ENCODE measurements at regions not wholly inside any gene's neighbourhood (a gene's known extent, or its start where the extent isn't known, plus 50 kb on each side); places are given as distances from the start of the nearest gene placed in this dataset.
"Not testable (repeated sequence)": the region's sequence is repeated elsewhere in the genome, so short reads cannot be mapped to it uniquely, and the experiment has no call there.

DNA sequence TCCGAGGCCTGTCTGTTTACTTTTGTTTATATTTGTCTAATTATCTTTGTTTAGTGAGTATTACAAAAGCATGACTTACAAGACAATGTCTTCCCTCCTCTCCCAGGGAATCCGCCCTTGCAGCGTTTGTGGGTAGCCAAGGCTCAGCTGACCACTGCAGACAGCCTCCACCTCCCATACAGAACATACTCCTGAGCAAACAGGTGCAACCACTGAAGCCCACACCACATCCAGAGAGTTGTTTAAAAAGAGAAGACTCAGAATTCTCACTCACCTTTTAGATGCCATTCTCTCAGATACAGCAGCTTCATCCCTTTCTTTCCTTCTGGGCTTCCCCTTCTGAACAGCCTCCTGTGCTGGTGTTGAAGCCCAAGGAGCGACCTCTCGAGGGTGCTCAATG lies 103.5 kb upstream of the TMPRSS2 start:
- Histone ChIP-seq H3K9me3 (ENCODE audit: control insufficient read depth, insufficient read depth, low read length) (no peaks in the 10 kb centered on the region), H3K9ac (ENCODE audit: low read depth, low read length) (no peak overlapping the region), H3K36me3 (ENCODE audit: insufficient read depth, low read length) (no peaks in the 10 kb centered on the region), H3K4me1 (ENCODE audit: insufficient read depth, low read length) (peaks cover 13% of the 10 kb centered on the region; the same call in 1 of the 2 replicates)

DNA sequence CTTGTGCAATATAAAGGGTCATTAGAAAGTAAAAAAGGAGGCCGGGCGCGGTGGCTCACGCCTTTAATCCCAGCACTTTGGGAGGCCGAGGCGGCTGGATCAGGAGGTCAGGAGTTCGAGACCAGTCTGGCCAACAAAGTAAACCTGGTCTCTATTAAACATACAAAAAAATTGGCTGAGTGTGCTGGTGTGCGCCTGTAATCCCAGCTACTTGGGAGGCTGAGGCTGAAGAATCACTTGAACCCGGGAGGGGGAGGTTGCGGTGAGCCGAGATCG lies 102.8 kb upstream of the TMPRSS2 start:
- H3K9me3 ChIP-seq (ENCODE audit: control insufficient read depth, insufficient read depth, low read length); H3K36me3 ChIP-seq (ENCODE audit: insufficient read depth, low read length); H3K9ac ChIP-seq (ENCODE audit: low read depth, low read length): not testable (repeated sequence)
- peaks cover 13% of the 10 kb centered on the region; the same call in 1 of the 2 replicates for H3K4me1 ChIP-seq (ENCODE audit: insufficient read depth, low read length)

DNA sequence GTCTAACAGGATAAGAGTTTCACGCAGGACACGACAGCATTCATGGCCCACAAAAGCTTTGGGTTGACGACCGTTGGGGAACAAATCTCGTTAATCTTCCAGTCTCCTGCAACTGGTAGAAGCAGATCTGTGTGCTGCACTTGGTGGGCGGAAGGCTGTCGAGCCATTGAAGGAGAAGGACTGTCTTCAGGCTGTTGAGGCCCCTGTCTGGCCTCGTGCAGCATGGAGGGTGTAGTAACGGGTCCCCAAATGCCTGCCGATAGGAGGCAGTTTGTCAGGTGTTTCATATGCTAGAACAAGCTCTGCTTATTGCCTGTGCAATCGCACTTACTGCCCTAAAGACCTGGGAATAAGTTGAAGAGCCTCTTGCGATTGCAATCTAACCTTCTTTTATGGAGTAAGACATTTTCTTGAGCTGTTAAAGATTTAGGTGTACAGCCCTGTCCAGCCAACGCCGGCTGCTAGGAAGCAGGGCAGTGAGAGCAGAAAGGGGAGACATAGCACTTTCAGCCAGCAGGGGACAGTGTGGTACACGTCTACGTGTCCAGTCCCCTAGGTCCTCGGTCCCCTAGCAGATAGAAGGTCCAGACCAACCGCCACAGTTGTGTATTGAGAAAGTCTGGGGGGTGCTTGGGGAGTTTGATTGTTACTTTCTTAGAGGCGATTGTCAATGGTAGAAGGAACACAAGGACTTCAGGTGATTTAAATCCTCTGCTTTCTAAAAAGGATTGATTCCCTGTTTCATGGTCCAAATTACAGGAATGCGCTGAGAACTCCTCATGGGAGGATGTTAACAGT lies 102.3 kb upstream of the TMPRSS2 start:
- no peak overlapping the region for H3K9ac ChIP-seq (ENCODE audit: low read depth, low read length)
- no peaks in the 10 kb centered on the region for H3K36me3 ChIP-seq (ENCODE audit: insufficient read depth, low read length)
- H3K4me1 ChIP-seq (ENCODE audit: insufficient read depth, low read length) = peaks cover 13% of the 10 kb centered on the region; the same call in 1 of the 2 replicates
- H3K9me3 ChIP-seq (ENCODE audit: control insufficient read depth, insufficient read depth, low read length) = no peaks in the 10 kb centered on the region

DNA sequence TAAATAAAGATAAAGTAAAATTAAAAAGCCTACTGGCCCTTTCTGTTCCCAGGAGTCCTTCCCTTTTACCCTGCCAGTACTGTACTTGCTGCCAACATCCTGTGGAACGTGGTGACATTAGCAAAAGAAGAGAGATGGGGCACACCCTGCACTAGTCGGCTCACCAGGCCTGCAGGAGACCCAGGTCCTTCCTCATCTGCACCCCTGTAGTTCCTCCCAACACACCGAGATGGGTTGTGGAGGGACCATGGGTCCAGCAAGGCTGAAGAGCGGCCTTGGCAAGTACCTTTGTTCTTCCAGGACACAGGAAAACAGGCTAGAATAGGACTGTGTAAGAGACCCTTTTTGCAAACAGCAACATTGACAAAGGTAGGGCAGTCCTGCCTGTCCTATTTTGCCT lies 98.7 kb upstream of the TMPRSS2 start:
- H3K4me1 ChIP-seq (ENCODE audit: insufficient read depth, low read length) = peaks cover 7% of the 10 kb centered on the region; the same call in 1 of the 2 replicates
- no peak overlapping the region for H3K9ac ChIP-seq (ENCODE audit: low read depth, low read length)
- no peaks in the 10 kb centered on the region for H3K9me3 ChIP-seq (ENCODE audit: control insufficient read depth, insufficient read depth, low read length)
- no peaks in the 10 kb centered on the region for H3K36me3 ChIP-seq (ENCODE audit: insufficient read depth, low read length)

DNA sequence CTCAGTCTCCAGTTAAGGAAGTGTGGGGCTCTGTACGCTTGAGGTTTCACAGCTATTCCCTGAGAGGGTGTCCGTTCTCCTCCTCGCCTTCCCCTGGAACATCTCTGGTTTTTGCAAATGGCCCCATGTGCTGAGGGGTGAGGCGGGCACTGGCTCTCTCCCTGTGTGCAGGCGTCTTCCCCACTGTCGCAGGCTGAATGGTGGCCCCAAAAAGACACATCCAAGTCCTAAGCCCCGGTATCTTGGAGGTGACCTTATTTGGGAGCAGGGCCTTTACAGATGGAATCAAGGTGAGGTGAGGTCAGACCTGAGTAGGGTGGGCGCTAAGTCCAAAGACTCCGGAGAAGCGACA lies 98.0 kb upstream of the TMPRSS2 start:
- Histone ChIP-seq H3K4me1 (ENCODE audit: insufficient read depth, low read length) (peaks cover 7% of the 10 kb centered on the region; the same call in 1 of the 2 replicates), H3K36me3 (ENCODE audit: insufficient read depth, low read length) (no peaks in the 10 kb centered on the region), H3K9ac (ENCODE audit: low read depth, low read length) (no peak overlapping the region), H3K9me3 (ENCODE audit: control insufficient read depth, insufficient read depth, low read length) (no peaks in the 10 kb centered on the region)

DNA sequence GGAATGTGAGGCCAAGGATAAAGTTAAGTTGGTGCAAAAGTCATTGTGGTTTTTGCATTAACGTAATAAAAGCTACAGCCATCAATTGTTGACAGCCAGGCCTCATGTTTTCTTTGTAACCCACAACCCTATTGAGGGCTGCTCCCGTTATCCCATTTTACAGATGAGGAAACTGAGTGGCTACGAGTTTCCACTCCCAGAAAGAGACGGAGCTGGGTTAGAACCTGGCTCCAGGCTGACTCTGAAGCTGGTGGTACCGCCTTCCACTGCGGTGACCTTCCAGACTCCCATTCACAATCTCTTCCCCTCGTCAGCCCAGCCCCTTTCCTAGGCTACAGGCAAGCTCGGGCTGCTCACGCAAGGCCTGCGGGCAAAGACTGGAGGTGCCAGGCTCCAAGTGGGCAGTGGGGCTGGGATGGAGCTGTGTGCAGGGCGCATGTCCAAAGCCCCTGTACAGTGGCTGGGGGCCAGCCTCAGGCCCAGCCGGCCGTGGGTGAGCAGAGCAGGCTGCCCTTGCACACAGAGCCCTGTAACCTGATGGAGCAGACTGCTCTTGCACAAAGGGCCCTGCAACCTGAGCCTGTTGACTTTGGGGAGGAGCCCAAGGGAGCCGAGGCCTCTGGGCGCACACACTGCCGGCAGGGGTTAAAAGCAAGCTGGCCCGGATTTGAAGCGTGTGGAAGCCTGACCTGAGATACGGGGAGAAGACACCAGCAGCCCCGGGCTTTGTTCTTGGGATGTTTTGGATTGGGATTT lies 97.4 kb upstream of the TMPRSS2 start:
- H3K9ac ChIP-seq (ENCODE audit: low read depth, low read length) = no peak overlapping the region
- no peaks in the 10 kb centered on the region for H3K9me3 ChIP-seq (ENCODE audit: control insufficient read depth, insufficient read depth, low read length)
- no peaks in the 10 kb centered on the region for H3K36me3 ChIP-seq (ENCODE audit: insufficient read depth, low read length)
- H3K4me1 ChIP-seq (ENCODE audit: insufficient read depth, low read length) = peaks cover 7% of the 10 kb centered on the region; the same call in 1 of the 2 replicates

DNA sequence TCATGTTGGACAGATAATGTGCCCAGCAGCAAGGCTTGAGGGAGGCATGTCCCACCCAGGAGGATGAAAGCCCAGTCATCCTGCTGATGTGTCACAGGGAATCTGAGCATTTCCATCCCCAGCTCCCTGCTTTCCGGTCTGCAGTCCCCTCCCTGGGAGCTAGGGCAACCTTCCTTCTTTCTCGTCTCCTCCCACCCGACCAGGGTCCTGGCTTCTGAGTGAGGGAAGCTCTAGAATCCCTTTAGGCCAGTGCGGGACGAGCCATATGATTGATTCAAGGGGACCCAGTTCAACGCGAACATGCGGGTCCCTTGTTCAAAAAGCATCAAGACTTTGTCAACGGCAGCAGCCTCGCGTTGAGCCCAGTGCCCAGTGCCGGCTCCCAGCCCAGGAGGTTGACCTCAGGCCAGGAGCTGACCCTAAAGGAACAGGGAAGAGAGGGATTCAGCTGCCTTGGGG lies 96.7 kb upstream of the TMPRSS2 start:
- Histone ChIP-seq H3K4me1 (ENCODE audit: insufficient read depth, low read length) (peaks cover 7% of the 10 kb centered on the region; the same call in 1 of the 2 replicates), H3K36me3 (ENCODE audit: insufficient read depth, low read length) (no peaks in the 10 kb centered on the region), H3K9me3 (ENCODE audit: control insufficient read depth, insufficient read depth, low read length) (no peaks in the 10 kb centered on the region), H3K9ac (ENCODE audit: low read depth, low read length) (no peak overlapping the region)

DNA sequence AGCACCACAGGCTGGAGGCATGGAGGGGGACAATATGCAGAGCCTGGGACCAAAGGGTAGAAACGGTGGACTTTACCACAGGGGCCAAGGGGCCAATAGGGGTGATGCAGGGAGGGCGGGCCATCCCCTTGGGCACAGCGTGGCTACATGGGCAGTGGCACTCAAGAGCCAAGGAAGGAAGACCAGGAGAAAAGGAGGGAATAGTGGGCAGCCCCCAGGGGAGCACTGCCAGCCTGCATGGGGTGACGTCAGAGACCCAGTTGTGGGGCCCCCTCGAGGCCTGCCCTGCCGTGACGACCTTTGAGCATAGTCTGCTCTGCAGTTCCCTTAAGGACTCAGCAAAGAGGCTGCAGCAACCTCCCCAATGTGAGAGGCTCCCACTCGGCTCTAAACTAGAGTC lies 95.5 kb upstream of the TMPRSS2 start:
- peaks cover 7% of the 10 kb centered on the region; the same call in 1 of the 2 replicates for H3K4me1 ChIP-seq (ENCODE audit: insufficient read depth, low read length)

DNA sequence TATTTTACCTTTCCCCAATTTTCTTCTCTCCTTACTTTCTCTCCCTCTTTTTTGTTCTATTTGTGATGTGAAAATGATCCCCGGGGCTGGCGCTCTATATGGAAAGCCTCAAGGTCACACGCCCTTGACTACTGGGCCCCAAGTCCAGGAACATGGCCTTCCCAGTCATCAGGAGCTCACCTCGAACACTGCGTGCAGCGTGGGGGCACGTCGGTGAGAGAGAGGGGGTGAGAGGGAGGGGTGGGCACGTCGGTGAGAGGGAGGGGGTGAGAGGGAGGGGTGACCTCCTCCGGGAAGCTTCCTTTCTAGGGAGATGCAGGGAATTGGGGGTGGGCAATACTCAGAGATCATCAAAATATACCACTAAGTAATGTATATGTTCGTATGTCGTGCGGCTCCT lies 94.6 kb upstream of the TMPRSS2 start:
- H3K36me3 ChIP-seq (ENCODE audit: insufficient read depth, low read length) = no peaks in the 10 kb centered on the region
- no peak overlapping the region for H3K9ac ChIP-seq (ENCODE audit: low read depth, low read length)
- H3K4me1 ChIP-seq (ENCODE audit: insufficient read depth, low read length) = peaks cover 7% of the 10 kb centered on the region; the same call in 1 of the 2 replicates
- no peaks in the 10 kb centered on the region for H3K9me3 ChIP-seq (ENCODE audit: control insufficient read depth, insufficient read depth, low read length)

More for the DNA sequence above, 95.5 kb upstream of the TMPRSS2 start:
- H3K9ac ChIP-seq (ENCODE audit: low read depth, low read length) = no peak overlapping the region
- H3K9me3 ChIP-seq (ENCODE audit: control insufficient read depth, insufficient read depth, low read length) = no peaks in the 10 kb centered on the region
- no peaks in the 10 kb centered on the region for H3K36me3 ChIP-seq (ENCODE audit: insufficient read depth, low read length)

DNA sequence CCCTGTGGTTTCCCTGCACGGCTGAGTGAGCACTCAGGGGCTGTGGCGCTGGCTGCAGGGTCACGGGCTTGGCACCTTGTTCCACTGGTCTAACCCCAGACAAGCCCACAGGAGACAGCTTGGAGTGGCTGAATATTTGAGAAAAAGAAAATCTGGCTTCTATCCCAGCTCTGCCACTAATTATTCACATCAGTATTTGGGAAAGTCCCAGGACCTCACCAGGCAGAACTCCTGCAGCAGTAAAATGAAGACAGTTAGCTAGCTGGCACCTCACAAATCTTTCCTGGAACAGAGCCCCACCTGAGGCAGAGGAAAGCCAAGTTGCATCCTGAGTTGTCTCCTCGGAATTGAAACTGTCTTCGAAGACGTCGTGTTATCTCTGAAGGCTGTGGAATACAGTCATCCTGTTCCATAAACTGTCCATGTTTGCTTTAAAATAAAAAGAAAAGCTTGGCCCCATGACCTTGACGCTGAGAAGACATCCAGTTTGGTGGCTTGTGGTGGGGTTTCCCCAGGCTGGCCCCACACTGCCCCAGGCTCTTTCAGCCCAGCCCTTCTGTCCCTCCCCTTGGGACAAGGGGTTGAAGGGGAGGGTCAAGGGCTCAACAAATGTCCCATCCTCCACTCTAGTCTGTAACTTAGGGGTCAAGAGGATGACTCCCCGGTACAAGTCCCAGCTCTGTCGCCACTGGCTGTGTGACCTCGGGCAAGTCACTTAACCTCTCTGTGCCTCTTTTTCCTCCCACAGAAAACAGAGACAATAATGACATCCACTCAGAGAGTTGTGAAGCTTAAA lies 93.8 kb upstream of the TMPRSS2 start:
- Histone ChIP-seq H3K4me1 (ENCODE audit: insufficient read depth, low read length) (peaks cover 7% of the 10 kb centered on the region; the same call in 1 of the 2 replicates), H3K9me3 (ENCODE audit: control insufficient read depth, insufficient read depth, low read length) (no peaks in the 10 kb centered on the region), H3K36me3 (ENCODE audit: insufficient read depth, low read length) (no peaks in the 10 kb centered on the region), H3K9ac (ENCODE audit: low read depth, low read length) (no peak overlapping the region)

DNA sequence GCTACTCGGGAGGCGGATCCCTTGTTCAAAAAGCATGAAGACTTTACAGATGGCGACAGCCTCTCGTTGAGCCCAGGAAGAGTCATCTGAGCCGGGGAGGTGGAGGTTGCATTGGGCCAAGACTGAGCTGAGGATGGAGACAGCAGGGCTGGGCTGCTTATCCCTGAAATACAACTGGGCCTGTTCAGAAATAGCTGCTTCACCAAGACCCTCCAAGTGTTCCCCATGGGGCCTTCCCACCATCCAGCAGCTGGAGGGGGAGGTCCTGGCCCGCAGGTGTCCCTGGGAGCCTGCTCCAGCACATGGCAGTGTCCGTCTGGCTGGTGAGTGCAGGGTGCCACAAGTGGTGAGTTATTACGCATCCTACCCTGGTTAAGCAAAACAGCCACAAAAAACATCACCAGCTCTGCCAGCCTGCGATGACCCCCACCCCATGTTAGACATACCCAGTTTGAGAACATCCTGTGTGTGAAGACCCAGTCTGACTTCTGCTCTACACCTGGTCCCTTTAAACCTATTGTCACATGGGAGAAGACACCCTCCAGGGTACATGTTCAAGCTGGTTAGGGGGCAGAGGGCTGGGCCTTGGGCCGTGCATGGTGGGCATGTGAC lies 93.1 kb upstream of the TMPRSS2 start:
- no peaks in the 10 kb centered on the region for H3K9me3 ChIP-seq (ENCODE audit: control insufficient read depth, insufficient read depth, low read length)
- no peaks in the 10 kb centered on the region for H3K36me3 ChIP-seq (ENCODE audit: insufficient read depth, low read length)
- no peak overlapping the region for H3K9ac ChIP-seq (ENCODE audit: low read depth, low read length)
- H3K4me1 ChIP-seq (ENCODE audit: insufficient read depth, low read length) = peaks cover 7% of the 10 kb centered on the region; the same call in 1 of the 2 replicates

DNA sequence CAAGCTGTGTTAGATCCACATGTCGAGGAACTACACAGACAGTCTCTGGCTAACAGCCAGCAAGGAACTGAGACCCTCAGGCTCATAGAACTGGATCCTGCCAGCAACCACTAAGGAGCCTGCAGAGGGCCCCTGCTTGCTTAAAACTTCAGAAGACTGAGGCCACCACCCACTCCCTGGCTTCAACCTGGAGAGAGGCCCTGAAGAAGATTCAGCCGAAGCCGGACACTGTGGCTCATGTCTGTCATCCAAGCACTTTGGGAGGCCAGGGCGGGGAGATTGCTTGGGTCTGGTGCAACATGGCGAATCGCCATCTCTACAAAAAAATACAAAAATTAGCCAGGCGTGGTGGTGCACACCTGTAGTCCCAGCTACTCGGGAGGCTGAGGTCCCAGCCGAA lies 92.6 kb upstream of the TMPRSS2 start:
- peaks cover 7% of the 10 kb centered on the region; the same call in 1 of the 2 replicates for H3K4me1 ChIP-seq (ENCODE audit: insufficient read depth, low read length)
- no peak overlapping the region for H3K9ac ChIP-seq (ENCODE audit: low read depth, low read length)
- H3K9me3 ChIP-seq (ENCODE audit: control insufficient read depth, insufficient read depth, low read length) = no peaks in the 10 kb centered on the region
- no peaks in the 10 kb centered on the region for H3K36me3 ChIP-seq (ENCODE audit: insufficient read depth, low read length)

DNA sequence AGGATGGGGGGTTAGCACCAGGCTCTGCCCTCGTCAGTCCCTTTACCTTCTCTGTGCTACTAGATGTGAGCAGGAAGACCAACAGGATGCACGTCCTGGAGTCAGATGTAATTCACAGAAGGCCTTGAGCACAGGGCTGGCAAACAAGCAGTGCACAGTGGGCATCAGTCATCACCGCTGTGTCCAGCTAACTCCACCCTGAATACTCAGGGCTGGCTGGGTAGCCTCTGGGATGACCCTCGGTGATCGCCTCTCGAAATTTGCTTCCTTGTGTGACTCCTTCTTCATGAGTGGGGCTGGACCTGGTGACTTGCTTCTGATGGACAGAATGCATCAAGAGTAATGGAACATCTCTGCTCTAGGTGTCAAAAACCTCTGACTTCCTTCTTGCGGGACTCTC lies 92.2 kb upstream of the TMPRSS2 start:
- Histone ChIP-seq H3K9me3 (ENCODE audit: control insufficient read depth, insufficient read depth, low read length) (no peaks in the 10 kb centered on the region), H3K4me1 (ENCODE audit: insufficient read depth, low read length) (peaks cover 6% of the 10 kb centered on the region; the same call in 1 of the 2 replicates), H3K36me3 (ENCODE audit: insufficient read depth, low read length) (no peaks in the 10 kb centered on the region), H3K9ac (ENCODE audit: low read depth, low read length) (no peak overlapping the region)

All from ES-I3 (cell line).